Upper lobe of left lung (tissue), 4 donors: ENCODE measurements at regions not wholly inside any gene's neighbourhood (a gene's known extent, or its start where the extent isn't known, plus 50 kb on each side); places are given as distances from the start of the nearest gene placed in this dataset.

Experiments used
- EP300 ChIP-seq, 4 donors: sonication (generic); formaldehyde crosslinking; IDR thresholded peaks; one replicate each; pipeline ENCODE4 v1.5.1; 2017; ENCODE audit warnings: antibody characterized with exemption in 4 of 4, control low read depth in 2 of 4
- POLR2A ChIP-seq, 4 donors: fragments of 450-650 bp; IDR thresholded peaks; one replicate each; pipeline ENCODE4 v1.5.1; 2016 to 2017; ENCODE audit warnings: antibody characterized with exemption in 4 of 4, mild to moderate bottlenecking in 2 of 4
- TF ChIP-seq, protein P1 (sequence below), 6 experiments: fragments of 450-650 bp in 4 of 6; fragments of 200-600 bp in 2 of 6; sonication (generic) in 2 of 6; IDR thresholded peaks; one replicate each; pipeline ENCODE4 v1.5.1; 2016 to 2019; ENCODE audit warnings: antibody characterized with exemption in 6 of 6

DNA sequence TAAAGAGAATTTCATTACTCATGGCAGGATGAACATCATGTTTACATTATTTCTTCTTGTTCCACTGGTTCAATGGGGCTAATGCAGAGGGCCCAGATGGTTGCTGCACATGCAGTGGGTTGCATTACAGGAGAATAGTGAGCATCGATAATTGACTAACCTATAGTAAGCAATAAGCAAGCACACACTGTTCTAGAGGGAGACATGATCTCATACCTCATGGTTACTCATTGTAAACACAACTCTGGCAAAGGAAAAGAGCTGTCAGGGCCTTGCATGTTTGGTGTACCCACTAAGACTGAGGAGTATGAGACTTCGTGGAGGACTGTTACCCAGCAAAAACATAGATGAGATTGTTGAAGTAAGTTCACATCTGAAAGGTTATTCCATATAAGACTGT, 885.6 kb upstream of the VRK2 start:
- TF ChIP-seq POLR2A (IDR thresholded peaks at IDR 0.05) (no peak), EP300 (IDR thresholded peaks at IDR 0.05) (no peak)
- TF ChIP-seq, protein P1, sequence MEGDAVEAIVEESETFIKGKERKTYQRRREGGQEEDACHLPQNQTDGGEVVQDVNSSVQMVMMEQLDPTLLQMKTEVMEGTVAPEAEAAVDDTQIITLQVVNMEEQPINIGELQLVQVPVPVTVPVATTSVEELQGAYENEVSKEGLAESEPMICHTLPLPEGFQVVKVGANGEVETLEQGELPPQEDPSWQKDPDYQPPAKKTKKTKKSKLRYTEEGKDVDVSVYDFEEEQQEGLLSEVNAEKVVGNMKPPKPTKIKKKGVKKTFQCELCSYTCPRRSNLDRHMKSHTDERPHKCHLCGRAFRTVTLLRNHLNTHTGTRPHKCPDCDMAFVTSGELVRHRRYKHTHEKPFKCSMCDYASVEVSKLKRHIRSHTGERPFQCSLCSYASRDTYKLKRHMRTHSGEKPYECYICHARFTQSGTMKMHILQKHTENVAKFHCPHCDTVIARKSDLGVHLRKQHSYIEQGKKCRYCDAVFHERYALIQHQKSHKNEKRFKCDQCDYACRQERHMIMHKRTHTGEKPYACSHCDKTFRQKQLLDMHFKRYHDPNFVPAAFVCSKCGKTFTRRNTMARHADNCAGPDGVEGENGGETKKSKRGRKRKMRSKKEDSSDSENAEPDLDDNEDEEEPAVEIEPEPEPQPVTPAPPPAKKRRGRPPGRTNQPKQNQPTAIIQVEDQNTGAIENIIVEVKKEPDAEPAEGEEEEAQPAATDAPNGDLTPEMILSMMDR (IDR thresholded peaks at IDR 0.05), result no peak
